Cardiac fibroblast (primary cell): ENCODE measurements at regions not wholly inside any gene's neighbourhood (a gene's known extent, or its start where the extent isn't known, plus 50 kb on each side); places are given as distances from the start of the nearest gene placed in this dataset.

ENCODE experiments used
- DNase-seq, 2 donors: peaks; one replicate each; pipeline versions ENCODE4 v3.0.0 to v3.0.0-alpha.2; 2010; ENCODE audit warnings: low read depth in 2 of 2
- H3K4me3 ChIP-seq, 2 donors: replicated peaks in 1 of 2; 1 replicate in 1 of 2; 2 replicates in 1 of 2; pipeline ENCODE4 v1.5.1; 2011; ENCODE audit warnings: low read depth in 2 of 2, low read length in 2 of 2, mild to moderate bottlenecking in 2 of 2, moderate library complexity in 1 of 2
- TF ChIP-seq, protein P1 (sequence below): IDR thresholded peaks from one replicate; pipeline ENCODE4 v1.5.1; 2011; ENCODE audit warnings: low read depth, mild to moderate bottlenecking, low read length, inconsistent platforms

DNA sequence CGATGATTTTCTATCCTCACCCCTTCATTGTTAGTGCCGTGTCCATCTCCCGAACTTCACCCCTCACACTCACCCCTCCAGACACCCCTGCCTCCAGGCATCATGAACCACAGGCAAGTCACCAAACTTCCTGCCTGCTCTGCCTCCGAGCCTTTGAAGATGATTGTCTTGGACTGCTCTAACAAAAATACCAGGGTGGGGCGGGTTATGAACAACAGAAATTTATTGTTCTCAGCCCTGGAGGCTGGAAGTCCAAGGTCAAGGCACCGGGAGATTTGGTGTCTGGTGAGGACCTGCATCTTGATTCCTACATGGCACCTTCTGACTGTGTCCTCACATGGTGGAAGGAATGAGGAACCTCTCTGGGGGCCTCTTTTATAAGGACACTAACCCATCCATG, 1508.3 kb downstream of the TBC1D22A start:
- no peak for DNase-seq
- TF ChIP-seq, protein P1, sequence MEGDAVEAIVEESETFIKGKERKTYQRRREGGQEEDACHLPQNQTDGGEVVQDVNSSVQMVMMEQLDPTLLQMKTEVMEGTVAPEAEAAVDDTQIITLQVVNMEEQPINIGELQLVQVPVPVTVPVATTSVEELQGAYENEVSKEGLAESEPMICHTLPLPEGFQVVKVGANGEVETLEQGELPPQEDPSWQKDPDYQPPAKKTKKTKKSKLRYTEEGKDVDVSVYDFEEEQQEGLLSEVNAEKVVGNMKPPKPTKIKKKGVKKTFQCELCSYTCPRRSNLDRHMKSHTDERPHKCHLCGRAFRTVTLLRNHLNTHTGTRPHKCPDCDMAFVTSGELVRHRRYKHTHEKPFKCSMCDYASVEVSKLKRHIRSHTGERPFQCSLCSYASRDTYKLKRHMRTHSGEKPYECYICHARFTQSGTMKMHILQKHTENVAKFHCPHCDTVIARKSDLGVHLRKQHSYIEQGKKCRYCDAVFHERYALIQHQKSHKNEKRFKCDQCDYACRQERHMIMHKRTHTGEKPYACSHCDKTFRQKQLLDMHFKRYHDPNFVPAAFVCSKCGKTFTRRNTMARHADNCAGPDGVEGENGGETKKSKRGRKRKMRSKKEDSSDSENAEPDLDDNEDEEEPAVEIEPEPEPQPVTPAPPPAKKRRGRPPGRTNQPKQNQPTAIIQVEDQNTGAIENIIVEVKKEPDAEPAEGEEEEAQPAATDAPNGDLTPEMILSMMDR, result no peak
- H3K4me3 ChIP-seq, result no peak overlapping the region

DNA sequence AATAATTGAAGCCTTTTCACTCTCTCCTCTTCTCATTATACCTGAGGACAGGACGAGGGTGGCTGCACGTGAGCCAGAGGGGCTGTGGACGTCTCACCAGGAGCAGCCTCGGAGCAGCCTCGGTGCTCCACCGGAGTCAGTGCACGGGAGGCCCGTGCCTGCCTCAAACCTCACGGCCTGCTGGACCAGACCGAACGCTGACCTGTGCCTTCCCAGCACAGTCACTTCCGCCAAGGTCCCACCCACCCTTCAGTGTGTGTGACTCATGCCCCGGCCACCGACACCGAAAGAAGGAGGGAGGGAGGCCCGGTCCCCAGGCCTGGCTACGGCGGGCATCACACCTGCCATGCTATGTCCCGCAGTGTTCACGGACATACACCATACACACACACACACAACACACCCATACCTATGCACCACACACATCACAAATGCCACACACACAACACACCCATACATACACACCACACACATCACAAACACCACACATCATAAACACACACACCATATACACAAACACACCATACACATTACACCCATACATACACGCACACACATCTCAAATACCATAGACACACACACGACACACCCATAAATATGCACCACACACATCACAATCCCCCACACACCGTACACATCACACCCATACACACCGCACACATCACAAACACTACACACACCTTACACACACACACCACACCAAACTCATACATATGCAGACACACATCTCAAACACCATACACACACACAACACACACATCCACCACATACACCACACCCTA, 1506.5 kb downstream of the TBC1D22A start:
- TF ChIP-seq, protein P1, result no peak
- no peak overlapping the region for H3K4me3 ChIP-seq
- DNase-seq, result no peak

DNA sequence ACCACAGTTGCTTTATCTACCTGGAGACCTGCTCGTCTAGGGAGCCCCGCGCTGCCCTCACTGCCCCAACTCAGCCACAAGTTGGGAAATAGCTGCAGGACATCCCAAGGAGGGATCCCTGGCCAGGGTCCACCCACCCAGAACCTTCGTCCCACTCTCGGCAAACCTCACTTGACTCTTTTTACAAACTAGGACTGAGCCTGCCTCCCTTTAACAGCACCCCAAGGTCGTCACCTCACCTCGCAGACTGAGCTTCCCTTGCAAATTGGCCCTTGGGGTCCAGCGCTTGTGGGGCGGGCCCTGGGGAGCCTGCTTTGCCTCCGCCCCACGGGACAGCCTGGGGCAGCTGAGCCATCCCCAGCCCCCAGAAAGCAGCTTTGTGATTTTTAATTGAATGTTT, 1505.8 kb downstream of the TBC1D22A start:
- TF ChIP-seq, protein P1, result no peak
- DNase-seq, result no peak
- H3K4me3 ChIP-seq, result no peak overlapping the region

DNA sequence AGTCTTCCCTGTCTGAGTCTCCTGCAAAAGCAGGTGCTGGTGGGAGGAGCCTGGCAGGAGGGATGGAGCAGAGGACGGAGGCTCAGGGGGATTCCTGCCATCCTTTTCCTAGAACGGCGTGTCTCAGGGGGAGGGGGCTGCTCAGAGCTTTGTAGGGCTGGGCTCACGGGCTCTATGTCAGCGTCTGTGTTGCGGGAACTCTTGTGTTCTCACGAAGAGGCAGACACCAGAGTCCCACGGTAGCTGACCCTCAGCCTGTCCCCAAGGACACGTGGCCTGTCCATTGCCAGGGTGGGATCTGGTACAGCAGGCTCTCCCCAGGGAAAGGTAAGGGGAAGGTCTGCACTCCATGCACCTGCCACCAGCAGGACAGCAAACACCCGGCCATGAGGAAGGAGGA, 1505.2 kb downstream of the TBC1D22A start:
- H3K4me3 ChIP-seq, result no peak overlapping the region
- TF ChIP-seq, protein P1, result no peak
- no peak for DNase-seq

DNA sequence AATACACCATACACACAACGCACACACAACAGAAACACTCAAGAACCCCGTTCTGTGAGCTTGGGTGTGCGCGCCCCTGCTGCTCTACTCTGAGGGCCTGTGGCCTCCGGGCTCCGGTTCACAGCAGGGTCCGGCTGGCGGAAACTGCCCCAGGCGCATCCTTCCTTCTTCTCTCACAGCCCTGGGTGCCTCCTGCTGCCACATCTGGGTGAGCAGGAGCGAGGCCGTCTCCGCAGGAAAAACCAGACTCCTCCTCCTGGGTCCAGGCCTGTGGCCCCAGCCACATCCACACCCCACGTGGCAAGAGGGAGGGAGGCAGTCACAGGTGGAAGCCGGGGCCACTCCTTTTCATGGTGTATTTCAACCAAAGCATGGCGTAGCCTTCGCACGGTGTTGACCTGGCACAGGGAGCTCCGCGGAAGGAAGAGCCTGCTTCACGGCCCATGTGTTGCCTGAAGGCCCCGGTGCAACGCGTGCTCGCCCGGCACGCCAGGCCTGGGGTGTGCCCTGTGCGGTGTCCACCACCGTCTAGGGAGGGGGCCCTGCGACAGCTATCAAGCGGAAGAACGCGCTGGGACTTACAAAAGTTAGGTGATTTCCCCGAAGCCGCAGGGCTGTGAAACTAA, 1502.7 kb downstream of the TBC1D22A start:
- H3K4me3 ChIP-seq, result no peak overlapping the region
- TF ChIP-seq, protein P1, result no peak
- no peak for DNase-seq

DNA sequence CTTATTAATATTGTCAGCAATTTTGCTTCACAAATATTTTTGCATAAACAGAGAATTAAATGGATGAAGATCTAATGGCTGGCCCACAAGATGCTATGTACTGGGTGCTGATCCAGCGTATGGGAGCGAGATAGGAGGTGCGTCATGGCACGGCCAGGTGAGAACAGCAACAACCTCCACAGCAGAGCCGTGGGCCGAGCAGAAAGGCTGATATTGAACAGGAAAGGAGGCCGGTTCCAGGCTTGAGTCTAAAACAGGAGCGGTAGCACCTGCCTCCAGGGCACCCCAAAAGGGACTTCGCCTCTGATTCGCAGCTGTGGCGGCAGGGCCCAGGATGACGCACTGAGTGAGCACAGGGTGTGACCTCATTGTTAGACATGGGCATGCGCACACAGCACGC, 1502.1 kb downstream of the TBC1D22A start:
- TF ChIP-seq, protein P1, result no peak
- H3K4me3 ChIP-seq, result no peak overlapping the region
- DNase-seq, result no peak
